ENCODE measurements at regions not wholly inside any gene's neighbourhood (a gene's known extent, or its start where the extent isn't known, plus 50 kb on each side); places are given as distances from the start of the nearest gene placed in this dataset.

- in situ Hi-C loops (cut with HindIII; ENCODE audit: low sequenced_read_pairs), result no loop called here
- DNase-seq (ENCODE audit: low spot score), result no peak
Observed at GRCh38 chr1:238558746-238559145, 668.0 kb upstream of the ZP4 start.

DNA sequence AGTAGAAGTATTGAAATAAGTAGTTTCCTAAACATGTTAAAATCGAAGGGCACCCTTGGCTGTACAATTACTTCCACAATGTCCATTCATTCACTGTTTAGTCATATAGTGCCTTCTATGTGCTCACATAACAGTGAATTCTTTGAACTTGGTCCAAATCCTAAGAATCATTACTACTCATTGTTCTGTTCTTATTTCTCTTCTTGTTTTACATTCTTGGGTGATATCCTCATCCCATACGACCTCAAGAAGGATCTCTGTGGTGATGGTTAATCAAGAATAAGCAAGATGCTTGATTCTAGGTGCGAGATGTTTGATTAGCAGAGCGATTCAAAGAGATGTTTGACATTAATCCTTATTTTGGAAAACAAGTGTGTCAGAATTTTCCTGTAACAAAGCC lies 667.4 kb upstream of the ZP4 start:
- DNase-seq (ENCODE audit: low spot score), result no peak

GRCh38 chr1:238552271-238552670 lies 661.5 kb upstream of the ZP4 start:
- DNase-seq (ENCODE audit: low spot score), result no peak
- in situ Hi-C loops (cut with HindIII; ENCODE audit: low sequenced_read_pairs), result no loop called here

More for the DNA sequence above, 667.4 kb upstream of the ZP4 start:
- in situ Hi-C loops (cut with HindIII; ENCODE audit: low sequenced_read_pairs), result no loop called here

- in situ Hi-C loops (cut with HindIII; ENCODE audit: low sequenced_read_pairs), result no loop called here
Observed at GRCh38 chr1:238549137-238549536, 658.4 kb upstream of the ZP4 start.

GRCh38 chr1:238546118-238546517 lies 655.4 kb upstream of the ZP4 start:
- DNase-seq (ENCODE audit: low spot score), result no peak
- in situ Hi-C loops (cut with HindIII; ENCODE audit: low sequenced_read_pairs), result no loop called here

More at GRCh38 chr1:238549137-238549536, 658.4 kb upstream of the ZP4 start:
- DNase-seq (ENCODE audit: low spot score), result no peak

- DNase-seq (ENCODE audit: low spot score), result no peak
- in situ Hi-C loops (cut with HindIII; ENCODE audit: low sequenced_read_pairs), result no loop called here
Observed at GRCh38 chr1:238537641-238538040, 646.9 kb upstream of the ZP4 start.

- no peak for DNase-seq (ENCODE audit: low spot score)
- in situ Hi-C loops (cut with HindIII; ENCODE audit: low sequenced_read_pairs), result no loop called here
Observed at GRCh38 chr1:238530209-238530851, 639.6 kb upstream of the ZP4 start.

DNA sequence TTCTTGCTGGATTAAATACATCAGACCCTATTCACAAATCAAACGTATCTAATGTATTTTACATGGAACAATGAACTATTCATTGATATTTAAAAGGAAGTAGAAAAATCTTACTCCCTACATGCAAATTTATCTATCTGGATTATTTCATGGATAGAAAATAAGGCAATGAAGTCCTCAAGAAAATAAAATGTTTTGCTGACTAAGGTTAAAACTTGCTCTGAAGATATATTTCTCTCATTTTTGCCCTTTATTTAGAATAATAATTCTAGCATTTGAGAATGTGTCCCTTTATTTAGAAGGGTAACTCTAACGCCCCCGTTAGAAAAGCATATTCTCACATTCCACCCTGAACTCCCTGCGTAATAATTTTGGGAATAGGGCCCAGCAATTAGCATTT lies 627.0 kb upstream of the ZP4 start:
- in situ Hi-C loops (cut with HindIII; ENCODE audit: low sequenced_read_pairs), result no loop called here

GRCh38 chr1:238501290-238501689 lies 610.6 kb upstream of the ZP4 start:
- in situ Hi-C loops (cut with HindIII; ENCODE audit: low sequenced_read_pairs), result no loop called here
- no peak for DNase-seq (ENCODE audit: low spot score)

More for the DNA sequence above, 627.0 kb upstream of the ZP4 start:
- no peak for DNase-seq (ENCODE audit: low spot score)

- in situ Hi-C loops (cut with HindIII; ENCODE audit: low sequenced_read_pairs), result no loop called here
- DNase-seq (ENCODE audit: low spot score), result no peak
Observed at GRCh38 chr1:238499021-238499420, 608.3 kb upstream of the ZP4 start.

GRCh38 chr1:238492271-238492670 lies 601.5 kb upstream of the ZP4 start:
- no peak for DNase-seq (ENCODE audit: low spot score)
- in situ Hi-C loops (cut with HindIII; ENCODE audit: low sequenced_read_pairs), result no loop called here

GRCh38 chr1:238491265-238491664 lies 600.5 kb upstream of the ZP4 start:
- no peak for DNase-seq (ENCODE audit: low spot score)
- in situ Hi-C loops (cut with HindIII; ENCODE audit: low sequenced_read_pairs), result no loop called here

DNA sequence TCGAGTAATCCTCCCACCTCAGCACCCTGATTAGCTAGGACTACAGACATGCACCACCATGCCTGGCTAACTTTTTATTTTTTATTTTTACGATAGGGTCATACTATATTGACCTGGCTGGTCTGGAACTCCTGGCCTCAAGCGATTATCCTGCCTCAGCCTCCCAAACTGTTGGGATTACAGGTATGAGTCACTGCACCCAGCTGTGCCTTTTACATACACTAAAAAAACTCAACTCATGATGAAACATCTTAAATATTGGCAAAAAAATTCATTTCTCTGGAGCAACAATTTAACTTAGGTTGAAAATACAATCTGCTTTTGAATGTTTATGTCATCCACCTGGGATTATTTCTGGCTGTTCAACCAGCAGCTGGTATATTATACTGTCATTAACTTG lies 598.3 kb upstream of the ZP4 start:
- in situ Hi-C loops (cut with HindIII; ENCODE audit: low sequenced_read_pairs), result no loop called here
- DNase-seq (ENCODE audit: low spot score), result no peak

DNA sequence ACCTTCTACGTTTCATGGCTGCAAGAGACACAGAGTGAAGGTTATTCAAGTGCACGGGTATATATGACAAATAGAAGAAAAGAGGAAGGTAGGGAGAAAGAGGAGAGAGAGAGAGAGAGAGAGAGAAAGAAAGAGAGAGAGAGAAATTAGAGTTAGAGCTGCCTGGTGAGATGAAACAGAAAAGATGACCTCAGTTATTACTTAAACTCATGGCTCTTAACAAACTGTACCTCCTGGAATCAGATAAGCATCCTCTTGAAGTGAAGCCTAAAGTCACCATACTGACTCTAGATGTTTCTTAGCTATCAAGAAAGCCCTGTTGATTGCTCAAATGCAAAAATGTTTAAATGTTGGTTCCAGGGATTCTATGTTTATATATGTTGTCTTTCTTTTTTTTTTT lies 597.7 kb upstream of the ZP4 start:
- DNase-seq (ENCODE audit: low spot score), result no peak
- in situ Hi-C loops (cut with HindIII; ENCODE audit: low sequenced_read_pairs), result no loop called here

DNA sequence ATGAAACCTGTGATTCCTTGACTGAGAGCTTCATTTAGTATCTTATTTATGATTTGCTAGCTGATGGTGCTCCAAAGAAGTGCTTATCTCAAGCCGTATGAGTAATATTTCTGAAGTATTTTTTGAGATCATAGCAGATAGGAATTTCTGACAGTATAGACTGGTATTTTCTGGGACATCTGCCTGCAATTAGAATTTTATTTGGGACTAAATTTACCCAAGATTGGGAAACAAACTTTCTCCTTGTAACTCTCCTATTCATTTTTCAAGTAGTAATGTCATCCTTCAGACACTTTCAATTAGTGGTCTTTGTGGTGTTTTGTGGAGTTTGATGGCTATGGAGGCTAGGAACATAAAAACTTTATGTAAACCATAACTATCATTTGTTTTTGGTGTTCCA lies 597.2 kb upstream of the ZP4 start:
- in situ Hi-C loops (cut with HindIII; ENCODE audit: low sequenced_read_pairs), result no loop called here
- no peak for DNase-seq (ENCODE audit: low spot score)

GRCh38 chr1:238485912-238486209 lies 595.1 kb upstream of the ZP4 start:
- in situ Hi-C loops (cut with HindIII; ENCODE audit: low sequenced_read_pairs), result no loop called here
- no peak for DNase-seq (ENCODE audit: low spot score)

DNA sequence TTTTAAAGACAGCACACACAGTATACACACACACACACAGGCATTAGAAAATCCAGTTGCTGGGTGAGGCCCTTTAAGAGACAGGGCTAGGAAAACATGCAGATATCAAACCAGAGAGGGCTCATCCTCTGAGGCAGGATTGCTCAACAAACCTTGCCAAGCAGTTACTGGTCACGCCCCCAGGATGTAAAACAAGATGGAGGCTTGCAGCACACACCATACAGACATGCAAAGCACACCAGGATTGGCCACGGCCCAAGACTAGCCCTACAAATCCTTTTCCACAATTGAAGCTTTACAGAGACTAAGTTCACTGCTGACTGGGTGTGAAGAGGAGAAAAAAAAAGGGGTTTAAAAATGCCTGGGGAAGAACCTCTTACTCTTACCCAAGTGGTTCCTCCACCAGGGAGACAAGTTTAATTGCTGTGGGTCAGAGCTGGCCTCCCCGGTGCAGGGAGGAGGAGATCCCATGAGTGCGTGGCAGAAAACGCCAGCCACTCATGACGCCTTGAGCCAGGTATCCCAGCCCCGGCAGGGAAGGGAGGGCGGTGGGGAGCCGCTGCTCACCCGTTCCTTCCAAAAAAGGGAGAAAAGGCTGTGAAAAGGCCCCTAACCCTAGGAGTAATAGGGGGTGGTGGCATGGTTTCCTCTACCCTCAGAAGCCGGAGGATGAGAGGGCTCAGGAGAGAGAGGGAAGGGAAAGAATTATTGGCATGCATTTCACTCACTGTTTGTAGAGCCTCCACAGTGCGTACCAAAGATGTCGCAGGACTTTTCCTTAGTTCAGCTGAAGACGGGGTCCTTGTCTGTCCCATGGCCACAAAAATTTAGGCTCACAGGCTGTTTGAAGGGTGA lies 594.6 kb upstream of the ZP4 start:
- in situ Hi-C loops (cut with HindIII; ENCODE audit: low sequenced_read_pairs), result no loop called here
- DNase-seq (ENCODE audit: low spot score), result peak; percentile 16

- DNase-seq (ENCODE audit: low spot score), result no peak
- in situ Hi-C loops (cut with HindIII; ENCODE audit: low sequenced_read_pairs), result no loop called here
Observed at GRCh38 chr1:238484121-238484520, 593.4 kb upstream of the ZP4 start.

- in situ Hi-C loops (cut with HindIII; ENCODE audit: low sequenced_read_pairs), result no loop called here
- no peak for DNase-seq (ENCODE audit: low spot score)
Observed at GRCh38 chr1:238476841-238477240, 586.1 kb upstream of the ZP4 start.

GRCh38 chr1:238475712-238476111 lies 585.0 kb upstream of the ZP4 start:
- DNase-seq (ENCODE audit: low spot score), result no peak
- in situ Hi-C loops (cut with HindIII; ENCODE audit: low sequenced_read_pairs), result no loop called here

DNA sequence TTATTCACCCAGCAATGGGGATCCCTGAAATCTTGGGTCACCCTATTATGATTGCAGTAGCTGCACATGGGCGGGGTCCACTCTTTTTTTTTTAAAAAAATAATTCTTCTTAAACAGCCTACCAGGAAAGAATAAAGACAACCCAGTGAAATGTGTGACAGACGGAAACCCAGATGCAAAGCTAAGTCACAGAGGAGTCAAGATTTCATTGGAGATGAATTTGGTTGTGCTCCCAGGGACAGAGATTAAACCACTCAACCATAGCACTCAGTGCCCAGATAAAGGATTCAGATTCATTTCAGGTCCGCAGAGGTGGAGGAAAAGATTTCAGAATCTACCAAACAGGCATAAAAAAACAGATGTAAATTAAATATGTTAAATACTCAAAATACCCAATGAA lies 583.5 kb upstream of the ZP4 start:
- DNase-seq (ENCODE audit: low spot score), result no peak
- in situ Hi-C loops (cut with HindIII; ENCODE audit: low sequenced_read_pairs), result no loop called here

All from G401 (cell line).